Neural cell (in vitro differentiated cells): ENCODE measurements at regions not wholly inside any gene's neighbourhood (a gene's known extent, or its start where the extent isn't known, plus 50 kb on each side); places are given as distances from the start of the nearest gene placed in this dataset.

Experiments used
- H2AFZ ChIP-seq: fragments of 200-600, 300-800 bp; sonication (generic), shearing (Covaris generic); 2 replicates; pipeline ENCODE4 v1.6.0; 2014; ENCODE audit warnings: low read depth, mild to moderate bottlenecking, antibody characterized with exemption, low read length, moderate library complexity
- H3F3A ChIP-seq: fragments of 200-600 bp; shearing (Covaris generic); 2 replicates; pipeline ENCODE4 v1.6.1; 2016; ENCODE audit warnings: mild to moderate bottlenecking, moderate library complexity, mixed read lengths, antibody characterized with exemption, low read length; ENCODE audit not compliant: insufficient read depth, poor library complexity, severe bottlenecking
- H3K27ac ChIP-seq: fragments of 200-600, 300-800 bp; sonication (generic), shearing (Covaris generic); 2 replicates; pipeline ENCODE4 v1.5.1; 2014; ENCODE audit warnings: mild to moderate bottlenecking, low read length, moderate library complexity
- H3K27me3 ChIP-seq: fragments of 300-800, 200-600 bp; sonication (generic), shearing (Covaris generic); 2 replicates; pipeline ENCODE4 v1.6.0; 2014; ENCODE audit warnings: mild to moderate bottlenecking, low read depth, low read length, moderate library complexity; ENCODE audit not compliant: insufficient read depth
- H3K36me3 ChIP-seq: fragments of 300-800, 200-600 bp; sonication (generic), shearing (Covaris generic); 2 replicates; pipeline ENCODE4 v1.5.1; 2014; ENCODE audit warnings: mild to moderate bottlenecking, antibody characterized with exemption, low read length, moderate library complexity; ENCODE audit not compliant: insufficient read depth
- H3K4me2 ChIP-seq: fragments of 300-800, 200-600 bp; sonication (generic), shearing (Covaris generic); 2 replicates; pipeline ENCODE4 v1.6.0; 2014; ENCODE audit warnings: mild to moderate bottlenecking, low read length
- H3K4me3 ChIP-seq: fragments of 300-800, 200-600 bp; sonication (generic), shearing (Covaris generic); 2 replicates; pipeline ENCODE4 v1.5.1; 2014; ENCODE audit warnings: mild to moderate bottlenecking, low read length, moderate library complexity
- H3K79me2 ChIP-seq: fragments of 200-600 bp; shearing (Covaris generic); replicated peaks from 2 replicates; pipeline ENCODE4 v1.6.0; 2014; ENCODE audit warnings: mild to moderate bottlenecking, low read length, moderate library complexity; ENCODE audit not compliant: insufficient read depth
- H3K9ac ChIP-seq: fragments of 300-800, 200-600 bp; sonication (generic), shearing (Covaris generic); 2 replicates; pipeline ENCODE4 v1.6.1; 2016; ENCODE audit warnings: mild to moderate bottlenecking, low read length, mixed read lengths
- H3K9me2 ChIP-seq: fragments of 200-600 bp; shearing (Covaris generic); 2 replicates; pipeline ENCODE4 v1.6.1; 2016; ENCODE audit warnings: mild to moderate bottlenecking, low read length, mixed read lengths; ENCODE audit not compliant: insufficient read depth
- H3K9me3 ChIP-seq: fragments of 200-600, 300-800 bp; sonication (generic), shearing (Covaris generic); 2 replicates; pipeline ENCODE4 v1.6.1; 2016; ENCODE audit warnings: mild to moderate bottlenecking, mixed run types, low read length, moderate library complexity, mixed read lengths
- H4K20me1 ChIP-seq: fragments of 200-600 bp; shearing (Covaris generic); 2 replicates; pipeline ENCODE4 v1.6.1; 2016; ENCODE audit warnings: mild to moderate bottlenecking, mixed run types; ENCODE audit not compliant: insufficient read depth
- EP300 ChIP-seq: fragments of 450-650 bp; conservative IDR thresholded peaks from 2 replicates; pipeline ENCODE4 v1.6.1; 2014; ENCODE audit warnings: antibody characterized with exemption, mild to moderate bottlenecking, moderate library complexity; ENCODE audit not compliant: poor library complexity, severe bottlenecking
- EZH2 ChIP-seq: fragments of 200-600, 300-800 bp; shearing (Covaris generic), sonication (generic); IDR thresholded peaks from 2 replicates; pipeline ENCODE4 v1.6.1; 2014; ENCODE audit warnings: antibody characterized with exemption, low read length, borderline replicate concordance, mild to moderate bottlenecking; ENCODE audit not compliant: insufficient read depth, poor library complexity, severe bottlenecking
- MXI1 ChIP-seq: fragments of 450-650 bp; conservative IDR thresholded peaks from 2 replicates; pipeline ENCODE4 v1.6.1; 2014; ENCODE audit warnings: antibody characterized with exemption, mild to moderate bottlenecking; ENCODE audit not compliant: poor library complexity, severe bottlenecking
- POLR2AphosphoS5 ChIP-seq: IDR thresholded peaks from 2 replicates; pipeline ENCODE4 v1.6.1; 2012
- RAD21 ChIP-seq: fragments of 450-650 bp; conservative IDR thresholded peaks from 2 replicates; pipeline ENCODE4 v1.6.1; 2014; ENCODE audit warnings: antibody characterized with exemption, mild to moderate bottlenecking, moderate library complexity
- REST ChIP-seq: IDR thresholded peaks from 2 replicates; pipeline ENCODE4 v1.6.1; 2012; ENCODE audit warnings: borderline replicate concordance
- SMC3 ChIP-seq: fragments of 450-650 bp; conservative IDR thresholded peaks from 2 replicates; pipeline ENCODE4 v1.6.1; 2014; ENCODE audit warnings: antibody characterized with exemption, mild to moderate bottlenecking, moderate library complexity; ENCODE audit not compliant: poor library complexity
- TAF1 ChIP-seq: IDR thresholded peaks from 2 replicates; pipeline ENCODE4 v1.6.1; 2012; ENCODE audit warnings: low read depth
- TF ChIP-seq, protein P1 (sequence below): fragments of 450-650 bp; IDR thresholded peaks from 2 replicates; pipeline ENCODE4 v1.5.1; 2014; ENCODE audit warnings: antibody characterized with exemption, mild to moderate bottlenecking, moderate library complexity; ENCODE audit not compliant: poor library complexity, severe bottlenecking

DNA sequence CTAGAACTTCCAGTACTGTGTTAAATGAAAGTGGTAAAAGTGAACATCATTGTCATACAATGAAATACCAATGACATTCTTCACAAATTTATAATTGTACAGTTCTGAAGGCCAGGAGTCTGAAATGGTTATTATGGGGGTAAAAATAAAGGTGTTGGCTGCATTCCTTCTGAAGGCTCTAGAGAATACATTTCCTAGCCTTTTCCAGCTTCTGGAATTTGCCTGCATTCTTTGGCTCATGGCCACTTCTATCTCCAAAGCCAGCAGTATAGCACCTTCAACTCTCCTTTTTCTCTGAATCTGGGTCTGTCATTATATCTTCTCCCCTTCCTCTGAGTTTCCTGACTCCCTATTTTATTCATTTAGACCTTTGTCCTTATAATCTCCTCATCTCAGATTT, 1232.7 kb upstream of the TENM4 start:
- Histone ChIP-seq H3K9me3 (no peaks in the 10 kb centered on the region), H3K9ac (no peak overlapping the region), H4K20me1 (no peaks in the 10 kb centered on the region), H3K36me3 (no peaks in the 10 kb centered on the region), H2AFZ (no peak overlapping the region), H3K9me2 (no peaks in the 10 kb centered on the region), H3K4me2 (no peak overlapping the region), H3K79me2 (no peaks in the 10 kb centered on the region), H3F3A (no peaks in the 10 kb centered on the region), H3K27me3 (no peaks in the 10 kb centered on the region), H3K4me3 (no peak overlapping the region), H3K27ac (no peak overlapping the region)
- TF ChIP-seq MXI1 (no peak), REST (no peak), TAF1 (no peak), RAD21 (no peak)

GRCh38 chr11:80669620-80670019, 1228.8 kb upstream of the TENM4 start:
- Histone ChIP-seq H3K9me2 (no peaks in the 10 kb centered on the region), H3K27me3 (no peaks in the 10 kb centered on the region), H3K9me3 (no peaks in the 10 kb centered on the region), H3K79me2 (no peaks in the 10 kb centered on the region), H3K4me2 (no peak overlapping the region), H3K27ac (no peak overlapping the region), H3F3A (no peaks in the 10 kb centered on the region), H3K36me3 (no peaks in the 10 kb centered on the region), H3K4me3 (no peak overlapping the region), H2AFZ (no peak overlapping the region), H3K9ac (no peak overlapping the region), H4K20me1 (no peaks in the 10 kb centered on the region)
- TF ChIP-seq REST (no peak), SMC3 (no peak), MXI1 (no peak)

DNA sequence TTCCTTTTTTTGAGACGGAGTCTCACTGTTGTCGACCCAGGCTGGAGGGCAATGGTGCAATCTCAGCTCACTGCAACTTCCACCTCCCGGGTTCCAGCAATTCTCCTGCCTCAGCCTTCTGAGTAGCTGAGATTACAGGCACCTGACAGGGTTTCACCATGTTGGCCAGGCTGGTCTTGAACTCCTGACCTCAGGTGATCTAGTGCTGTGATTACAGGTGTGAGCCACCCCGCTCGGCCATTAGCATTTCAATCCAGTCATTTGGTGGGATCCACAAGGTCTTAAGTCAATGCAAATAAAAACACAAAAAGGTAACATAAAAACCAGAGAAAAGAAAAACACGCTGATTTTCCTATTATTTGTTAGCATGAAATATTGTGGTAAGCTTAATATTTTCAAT, 1227.2 kb upstream of the TENM4 start:
- no peak overlapping the region for H3K4me3 ChIP-seq
- TF ChIP-seq REST: no peak
- TF ChIP-seq, protein P1, sequence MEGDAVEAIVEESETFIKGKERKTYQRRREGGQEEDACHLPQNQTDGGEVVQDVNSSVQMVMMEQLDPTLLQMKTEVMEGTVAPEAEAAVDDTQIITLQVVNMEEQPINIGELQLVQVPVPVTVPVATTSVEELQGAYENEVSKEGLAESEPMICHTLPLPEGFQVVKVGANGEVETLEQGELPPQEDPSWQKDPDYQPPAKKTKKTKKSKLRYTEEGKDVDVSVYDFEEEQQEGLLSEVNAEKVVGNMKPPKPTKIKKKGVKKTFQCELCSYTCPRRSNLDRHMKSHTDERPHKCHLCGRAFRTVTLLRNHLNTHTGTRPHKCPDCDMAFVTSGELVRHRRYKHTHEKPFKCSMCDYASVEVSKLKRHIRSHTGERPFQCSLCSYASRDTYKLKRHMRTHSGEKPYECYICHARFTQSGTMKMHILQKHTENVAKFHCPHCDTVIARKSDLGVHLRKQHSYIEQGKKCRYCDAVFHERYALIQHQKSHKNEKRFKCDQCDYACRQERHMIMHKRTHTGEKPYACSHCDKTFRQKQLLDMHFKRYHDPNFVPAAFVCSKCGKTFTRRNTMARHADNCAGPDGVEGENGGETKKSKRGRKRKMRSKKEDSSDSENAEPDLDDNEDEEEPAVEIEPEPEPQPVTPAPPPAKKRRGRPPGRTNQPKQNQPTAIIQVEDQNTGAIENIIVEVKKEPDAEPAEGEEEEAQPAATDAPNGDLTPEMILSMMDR: no peak
- TF ChIP-seq EP300: no peak
- TF ChIP-seq RAD21: no peak
- no peak for TF ChIP-seq TAF1
- no peak for TF ChIP-seq SMC3
- TF ChIP-seq POLR2AphosphoS5: no peak
- TF ChIP-seq EZH2: no peak
- TF ChIP-seq MXI1: no peak
- H4K20me1 ChIP-seq: no peaks in the 10 kb centered on the region
- H2AFZ ChIP-seq: no peak overlapping the region
- no peak overlapping the region for H3K27ac ChIP-seq
- H3K36me3 ChIP-seq: no peaks in the 10 kb centered on the region
- H3K9ac ChIP-seq: no peak overlapping the region
- no peaks in the 10 kb centered on the region for H3K9me3 ChIP-seq
- no peaks in the 10 kb centered on the region for H3F3A ChIP-seq
- H3K9me2 ChIP-seq: no peaks in the 10 kb centered on the region
- no peak overlapping the region for H3K4me2 ChIP-seq
- no peaks in the 10 kb centered on the region for H3K79me2 ChIP-seq
- H3K27me3 ChIP-seq: no peaks in the 10 kb centered on the region
